Naive B cell (primary cell): ENCODE measurements at regions not wholly inside any gene's neighbourhood (a gene's known extent, or its start where the extent isn't known, plus 50 kb on each side); places are given as distances from the start of the nearest gene placed in this dataset.

Experiments
- ATAC-seq, 2 donors: fragments of 150-1000 bp; cut with Tn5 transposase; 2 replicates each; pipeline ENCODE4 v1.10.0; 2021; ENCODE audit warnings: low read depth in 2 of 2, mild to moderate bottlenecking in 2 of 2, moderate library complexity in 2 of 2
- DNase-seq: peaks from one replicate; pipeline ENCODE4 v3.0.0; 2022
- H3K27ac Mint-ChIP-seq, 6 donors: one replicate each; pipeline ENCODE4 v1.8.0; 2020 to 2022; ENCODE audit warnings: mild to moderate bottlenecking in 6 of 6, mixed read lengths in 6 of 6, moderate library complexity in 5 of 6, inconsistent platforms in 2 of 6
- H3K27me3 Mint-ChIP-seq, 3 donors: one replicate each; pipeline ENCODE4 v1.8.0; 2021 to 2022; ENCODE audit warnings: mixed read lengths in 3 of 3, mild to moderate bottlenecking in 1 of 3
- H3K36me3 Mint-ChIP-seq, 2 donors: one replicate each; pipeline ENCODE4 v1.8.0; 2020 to 2022; ENCODE audit warnings: mixed read lengths in 2 of 2, inconsistent platforms in 1 of 2, mild to moderate bottlenecking in 1 of 2
- H3K4me1 Mint-ChIP-seq, 3 donors: one replicate each; pipeline ENCODE4 v1.8.0; 2020 to 2022; ENCODE audit warnings: mixed read lengths in 3 of 3, inconsistent platforms in 1 of 3, mild to moderate bottlenecking in 1 of 3, moderate library complexity in 1 of 3
- H3K4me3 Mint-ChIP-seq, 8 donors: one replicate each; pipeline ENCODE4 v1.8.0; 2020 to 2022; ENCODE audit warnings: mild to moderate bottlenecking in 8 of 8, mixed read lengths in 8 of 8, moderate library complexity in 8 of 8, inconsistent platforms in 2 of 8
- H3K9me3 Mint-ChIP-seq, 7 donors: one replicate each; pipeline ENCODE4 v1.8.0; 2020 to 2022; ENCODE audit warnings: mixed read lengths in 7 of 7, mild to moderate bottlenecking in 5 of 7, inconsistent platforms in 2 of 7, moderate library complexity in 1 of 7

DNA sequence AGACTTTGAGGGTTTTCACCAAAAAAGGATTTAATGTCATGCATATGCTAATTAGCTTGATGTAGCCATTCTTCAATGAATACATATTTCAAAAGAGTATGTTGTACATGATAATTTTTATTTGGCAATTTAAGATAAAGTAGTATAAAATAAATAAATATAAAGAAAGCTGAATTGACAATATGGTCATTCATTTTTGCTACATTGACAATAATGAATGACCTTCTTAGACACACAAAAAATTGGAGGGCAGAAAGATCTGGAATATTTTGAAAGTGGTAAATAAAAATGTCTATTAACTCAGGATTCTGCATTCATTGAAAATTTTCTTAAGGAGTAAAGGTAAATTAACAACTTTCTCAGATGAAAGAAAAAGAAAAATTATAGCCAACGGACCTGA is 324.8 kb upstream of the FTMT start:
- Mint-ChIP-seq H3K4me1 (no peaks in the 10 kb centered on the region), H3K27ac (no peak overlapping the region), H3K4me3 (no peak overlapping the region), H3K9me3 (peaks cover 0 to 7% (median 0%) of the 10 kb centered on the region in 7 donors), H3K27me3 (no peaks in the 10 kb centered on the region), H3K36me3 (no peaks in the 10 kb centered on the region)
- no peak for ATAC-seq
- DNase-seq, result no peak

DNA sequence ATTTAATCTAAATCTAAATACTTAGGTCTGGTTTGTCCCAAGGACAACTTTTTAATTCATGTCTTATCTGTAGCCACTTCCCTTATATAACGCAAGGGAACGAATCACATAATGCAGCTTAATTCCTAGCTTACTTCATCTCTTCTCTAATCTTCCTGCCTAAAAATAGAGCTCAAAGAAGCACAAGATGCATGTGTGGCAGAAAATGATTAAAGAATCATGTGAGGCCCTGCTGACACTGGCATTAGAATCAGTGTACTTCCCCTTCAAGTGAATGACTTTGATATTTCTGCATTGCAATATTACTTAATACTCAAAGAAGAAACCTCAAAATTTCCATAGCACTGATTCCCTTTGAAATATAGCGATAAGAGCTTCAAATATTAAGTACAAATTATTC is 317.9 kb upstream of the FTMT start:
- no peak for ATAC-seq
- Mint-ChIP-seq H3K4me1 (no peaks in the 10 kb centered on the region), H3K27me3 (no peaks in the 10 kb centered on the region), H3K4me3 (no peak overlapping the region), H3K9me3 (peaks cover 0 to 6% (median 4%) of the 10 kb centered on the region in 7 donors), H3K36me3 (no peaks in the 10 kb centered on the region), H3K27ac (no peak overlapping the region)
- DNase-seq, result no peak

- Mint-ChIP-seq H3K27ac (no peak overlapping the region), H3K4me3 (no peak overlapping the region), H3K27me3 (no peaks in the 10 kb centered on the region), H3K36me3 (no peaks in the 10 kb centered on the region), H3K4me1 (no peaks in the 10 kb centered on the region), H3K9me3 (peaks cover 0 to 5% (median 0%) of the 10 kb centered on the region in 7 donors)
- no peak for ATAC-seq
- DNase-seq, result no peak
These were observed 300.7 kb upstream of the FTMT start for GRCh38 chr5:121550989-121551388.

DNA sequence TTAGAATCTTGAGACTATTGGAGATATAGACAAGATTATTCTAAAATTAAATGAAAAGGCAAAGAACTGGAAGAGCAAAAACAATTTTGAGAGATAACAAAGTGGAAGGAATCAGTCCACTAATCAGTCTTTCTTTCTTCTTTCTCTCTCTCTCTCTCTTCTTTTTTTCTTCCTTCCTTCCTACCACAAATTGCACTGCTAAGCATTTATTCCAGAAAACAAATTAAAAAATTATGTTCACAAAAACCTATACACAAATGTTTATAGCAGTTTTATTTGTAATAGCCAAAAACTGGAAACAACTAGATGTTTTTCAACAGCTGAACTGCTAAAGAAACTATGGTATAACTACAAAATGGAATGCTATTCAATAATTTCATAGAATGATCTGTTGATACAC is 291.9 kb upstream of the FTMT start:
- no peaks in the 10 kb centered on the region for H3K36me3 Mint-ChIP-seq
- H3K27me3 Mint-ChIP-seq, result no peaks in the 10 kb centered on the region
- H3K9me3 Mint-ChIP-seq, result peaks cover 0 to 8% (median 2%) of the 10 kb centered on the region in 7 donors

GRCh38 chr5:121572061-121572460 is 279.6 kb upstream of the FTMT start:
- DNase-seq (no peak), ATAC-seq (no peak)
- Mint-ChIP-seq H3K36me3 (no peaks in the 10 kb centered on the region), H3K4me3 (no peak overlapping the region), H3K27me3 (no peaks in the 10 kb centered on the region), H3K4me1 (no peaks in the 10 kb centered on the region), H3K27ac (no peak overlapping the region), H3K9me3 (peaks cover 0 to 2% (median 0%) of the 10 kb centered on the region in 7 donors)

More for the DNA sequence above, 291.9 kb upstream of the FTMT start:
- Mint-ChIP-seq H3K27ac (no peak overlapping the region), H3K4me3 (no peak overlapping the region), H3K4me1 (no peaks in the 10 kb centered on the region)
- no peak for ATAC-seq
- DNase-seq, result no peak

GRCh38 chr5:121573721-121574382 is 277.8 kb upstream of the FTMT start:
- H3K4me3 Mint-ChIP-seq, result no peak overlapping the region
- H3K27me3 Mint-ChIP-seq, result no peaks in the 10 kb centered on the region
- no peaks in the 10 kb centered on the region for H3K4me1 Mint-ChIP-seq

GRCh38 chr5:121581588-121581987 is 270.1 kb upstream of the FTMT start:
- no peak for DNase-seq
- Mint-ChIP-seq H3K27ac (no peak overlapping the region), H3K9me3 (peaks cover 0 to 9% (median 0%) of the 10 kb centered on the region in 7 donors), H3K36me3 (no peaks in the 10 kb centered on the region), H3K4me3 (no peak overlapping the region), H3K27me3 (no peaks in the 10 kb centered on the region), H3K4me1 (no peaks in the 10 kb centered on the region)
- ATAC-seq, result no peak

More at GRCh38 chr5:121573721-121574382, 277.8 kb upstream of the FTMT start:
- Mint-ChIP-seq H3K27ac (no peak overlapping the region), H3K36me3 (no peaks in the 10 kb centered on the region), H3K9me3 (peaks cover 0 to 2% (median 0%) of the 10 kb centered on the region in 7 donors)
- no peak for DNase-seq
- ATAC-seq, result no peak

DNA sequence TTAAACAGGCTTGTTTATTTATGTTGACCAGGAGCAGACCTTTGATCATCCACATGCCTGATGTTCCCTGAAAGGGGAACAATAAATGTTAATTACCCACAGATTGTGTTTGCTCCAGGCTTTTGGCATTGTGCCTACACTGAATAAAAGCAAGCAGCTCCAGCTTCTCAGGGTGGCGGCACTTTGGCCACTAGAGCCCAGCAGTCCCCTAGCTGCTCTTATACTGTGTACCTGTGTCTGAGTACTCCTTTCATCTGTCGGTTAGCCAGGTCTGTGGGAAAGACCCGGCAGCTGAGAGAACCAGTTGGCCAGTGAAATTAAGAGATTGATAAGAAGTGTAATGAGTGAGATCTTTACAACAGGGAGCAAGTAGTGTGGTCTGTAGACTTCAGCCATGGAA is 254.8 kb upstream of the FTMT start:
- Mint-ChIP-seq H3K9me3 (peaks cover 0 to 15% (median 10%) of the 10 kb centered on the region in 7 donors), H3K4me1 (no peaks in the 10 kb centered on the region), H3K36me3 (no peaks in the 10 kb centered on the region), H3K27me3 (no peaks in the 10 kb centered on the region), H3K27ac (no peak overlapping the region), H3K4me3 (no peak overlapping the region)
- no peak for DNase-seq
- ATAC-seq, result no peak

- H3K9me3 Mint-ChIP-seq, result peaks cover 0 to 13% (median 4%) of the 10 kb centered on the region in 7 donors
- ATAC-seq, result no peak
- no peak overlapping the region for H3K27ac Mint-ChIP-seq
- no peaks in the 10 kb centered on the region for H3K36me3 Mint-ChIP-seq
- H3K27me3 Mint-ChIP-seq, result no peaks in the 10 kb centered on the region
- no peak overlapping the region for H3K4me3 Mint-ChIP-seq
- H3K4me1 Mint-ChIP-seq, result no peaks in the 10 kb centered on the region
- no peak for DNase-seq
These were observed 242.9 kb upstream of the FTMT start for GRCh38 chr5:121608826-121609225.

DNA sequence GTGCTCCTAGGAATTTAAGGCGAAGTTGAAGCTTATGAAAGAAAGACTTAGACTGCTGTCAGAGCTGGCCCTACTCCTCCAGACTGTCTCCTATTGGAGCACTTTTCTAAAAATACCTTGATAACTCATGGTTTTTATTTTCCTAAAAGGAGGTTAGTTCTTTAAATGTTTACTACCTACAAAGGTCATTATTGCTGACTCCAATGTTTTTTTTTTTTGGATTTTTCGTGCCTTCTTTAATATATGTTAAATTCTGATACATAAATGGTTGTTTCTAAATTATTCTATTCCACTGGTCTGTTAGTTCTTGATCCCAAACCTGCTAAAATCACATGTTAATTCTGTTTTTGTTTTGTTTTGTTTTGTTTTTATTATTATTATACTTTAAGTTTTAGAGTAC is 227.6 kb upstream of the FTMT start:
- DNase-seq (no peak), ATAC-seq (no peak)
- Mint-ChIP-seq H3K27me3 (no peaks in the 10 kb centered on the region), H3K9me3 (no peaks in the 10 kb centered on the region), H3K27ac (no peak overlapping the region), H3K4me1 (no peaks in the 10 kb centered on the region), H3K36me3 (no peaks in the 10 kb centered on the region), H3K4me3 (no peak overlapping the region)

GRCh38 chr5:121628783-121629182 is 222.9 kb upstream of the FTMT start:
- Mint-ChIP-seq H3K27ac (no peak overlapping the region), H3K4me3 (no peak overlapping the region), H3K4me1 (no peaks in the 10 kb centered on the region), H3K36me3 (no peaks in the 10 kb centered on the region), H3K9me3 (peaks cover 0 to 3% (median 0%) of the 10 kb centered on the region in 7 donors), H3K27me3 (no peaks in the 10 kb centered on the region)
- ATAC-seq (no peak), DNase-seq (no peak)

DNA sequence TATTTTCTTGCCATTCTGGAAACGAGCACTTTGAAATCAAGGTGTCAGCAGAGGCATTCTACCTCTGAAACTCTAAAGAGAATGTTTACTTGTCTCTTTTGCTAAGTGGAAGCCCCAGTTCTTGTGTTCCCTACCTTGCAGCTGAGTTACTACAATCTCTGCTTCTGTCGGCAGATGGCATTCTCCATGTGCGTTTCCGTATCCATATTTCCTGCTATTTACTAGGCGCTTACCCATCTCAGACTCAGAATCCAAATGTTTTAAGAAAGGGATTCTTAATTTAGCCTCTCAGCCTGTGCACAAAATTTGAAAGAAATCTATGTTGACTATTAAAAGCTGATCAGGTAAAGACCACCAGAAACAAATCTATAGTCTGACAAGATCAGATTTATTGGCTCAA is 221.3 kb upstream of the FTMT start:
- ATAC-seq (no peak), DNase-seq (no peak)
- peaks cover 0 to 3% (median 0%) of the 10 kb centered on the region in 7 donors for H3K9me3 Mint-ChIP-seq
- no peaks in the 10 kb centered on the region for H3K36me3 Mint-ChIP-seq
- no peaks in the 10 kb centered on the region for H3K4me1 Mint-ChIP-seq
- H3K27me3 Mint-ChIP-seq, result no peaks in the 10 kb centered on the region
- no peak overlapping the region for H3K4me3 Mint-ChIP-seq
- H3K27ac Mint-ChIP-seq, result no peak overlapping the region

DNA sequence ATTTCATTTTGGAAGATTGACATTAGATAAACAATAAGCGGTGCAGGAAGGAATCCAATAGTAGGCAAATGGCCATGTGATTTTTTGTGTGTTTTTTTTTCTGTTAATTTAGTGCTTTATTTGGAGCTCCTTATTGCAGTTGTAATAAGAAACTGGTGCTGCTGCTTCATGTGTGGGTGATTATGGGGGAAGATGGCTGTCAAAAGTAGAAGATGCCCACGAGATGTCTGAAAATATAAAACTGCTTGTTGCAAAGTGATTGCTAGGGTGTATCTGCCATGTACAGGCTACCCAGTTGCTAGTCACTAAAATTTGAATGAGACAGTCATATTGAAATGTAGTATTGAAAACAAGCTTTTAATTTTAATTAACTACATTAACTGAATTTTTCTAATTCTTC is 216.7 kb upstream of the FTMT start:
- ATAC-seq (no peak), DNase-seq (no peak)
- Mint-ChIP-seq H3K36me3 (no peaks in the 10 kb centered on the region), H3K4me1 (no peaks in the 10 kb centered on the region), H3K27ac (no peak overlapping the region), H3K9me3 (peaks cover 0 to 10% (median 3%) of the 10 kb centered on the region in 7 donors), H3K27me3 (no peaks in the 10 kb centered on the region), H3K4me3 (no peak overlapping the region)

DNA sequence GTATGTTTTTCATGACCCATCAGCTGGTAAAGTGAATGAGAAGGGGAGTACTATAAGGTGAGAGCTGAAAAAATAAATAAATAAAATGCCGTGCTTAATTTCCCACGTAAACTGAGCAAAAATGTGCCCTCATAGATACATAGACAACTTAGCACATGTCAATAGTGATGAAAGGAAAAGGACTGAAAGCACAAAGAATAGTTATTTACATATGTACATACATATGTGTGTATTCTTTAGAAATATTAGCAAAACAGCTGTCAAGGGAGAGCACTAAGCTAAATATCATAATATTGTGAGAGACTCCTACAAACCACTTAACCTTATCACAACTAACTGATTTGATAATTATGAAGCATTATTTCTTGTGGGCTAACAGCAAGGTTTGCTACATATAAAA is 213.6 kb upstream of the FTMT start:
- no peaks in the 10 kb centered on the region for H3K27me3 Mint-ChIP-seq
- H3K27ac Mint-ChIP-seq, result no peak overlapping the region
- peaks cover 0 to 14% (median 4%) of the 10 kb centered on the region in 7 donors for H3K9me3 Mint-ChIP-seq
- ATAC-seq (no peak), DNase-seq (no peak)
- no peaks in the 10 kb centered on the region for H3K36me3 Mint-ChIP-seq
- H3K4me3 Mint-ChIP-seq, result no peak overlapping the region
- H3K4me1 Mint-ChIP-seq, result no peaks in the 10 kb centered on the region

DNA sequence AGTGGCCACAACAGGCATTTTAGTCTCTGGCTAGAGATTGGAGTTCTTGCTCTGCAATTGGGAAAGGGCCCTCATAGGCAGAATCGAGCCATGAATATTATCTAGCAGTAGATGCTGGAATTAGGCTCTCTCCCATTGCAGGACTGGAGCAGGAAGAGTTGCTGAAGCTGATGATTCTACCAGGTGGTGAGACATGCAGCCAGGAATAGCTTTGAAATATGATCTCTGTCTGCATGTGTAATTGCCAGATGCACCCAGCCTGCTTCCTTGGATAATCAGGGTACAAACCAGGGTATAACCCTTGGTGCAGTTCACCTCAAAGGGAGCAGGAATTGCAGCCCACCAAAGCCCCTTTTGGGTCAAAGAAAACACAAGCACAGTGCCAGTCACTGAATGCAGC is 211.4 kb upstream of the FTMT start:
- Mint-ChIP-seq H3K9me3 (peaks cover 0 to 21% (median 7%) of the 10 kb centered on the region in 7 donors), H3K4me1 (no peaks in the 10 kb centered on the region), H3K4me3 (no peak overlapping the region), H3K27ac (no peak overlapping the region), H3K36me3 (no peaks in the 10 kb centered on the region), H3K27me3 (no peaks in the 10 kb centered on the region)
- DNase-seq (no peak), ATAC-seq (no peak)
